ENCODE measurements at regions not wholly inside any gene's neighbourhood (a gene's known extent, or its start where the extent isn't known, plus 50 kb on each side); places are given as distances from the start of the nearest gene placed in this dataset.

DNA sequence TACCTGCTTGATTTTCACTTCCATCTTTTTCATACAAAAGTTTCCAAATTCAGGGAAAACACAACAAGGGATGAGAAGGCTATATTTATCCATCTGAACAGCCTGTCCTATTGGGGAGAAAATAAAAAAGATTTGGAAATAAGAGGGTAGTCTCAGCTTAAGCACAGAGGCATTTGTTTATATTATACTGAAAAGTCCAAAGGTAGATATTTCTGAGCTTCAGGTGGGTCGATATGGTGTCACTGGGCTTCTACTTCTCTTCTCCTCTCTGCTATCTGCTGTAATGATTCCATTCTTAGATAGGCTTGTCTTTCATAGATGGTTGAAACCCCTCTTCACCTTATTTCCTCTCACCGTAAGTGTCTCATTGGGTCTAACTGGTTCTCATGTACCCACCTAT, 337.0 kb downstream of the INSC start:
- TF ChIP-seq EZH2 (conservative IDR thresholded peaks at IDR 0.05; ENCODE audit: low read depth, low read length) (no peak), LCORL (IDR thresholded peaks at IDR 0.05) (no peak), LCORL (CRISPR knock-in tag; IDR thresholded peaks at IDR 0.05) (no peak), ZBTB3 (CRISPR knock-in tag; IDR thresholded peaks at IDR 0.05; ENCODE audit: borderline replicate concordance, low read depth) (no peak), SMARCE1 (IDR thresholded peaks at IDR 0.05; ENCODE audit: borderline replicate concordance) (no peak), NR2C2 (CRISPR knock-in tag; IDR thresholded peaks at IDR 0.05; ENCODE audit: borderline replicate concordance) (no peak), CEBPG (CRISPR knock-in tag; IDR thresholded peaks at IDR 0.05) (no peak), ZNF121 (CRISPR knock-in tag; IDR thresholded peaks at IDR 0.05) (no peak)
- TF ChIP-seq, protein P1, sequence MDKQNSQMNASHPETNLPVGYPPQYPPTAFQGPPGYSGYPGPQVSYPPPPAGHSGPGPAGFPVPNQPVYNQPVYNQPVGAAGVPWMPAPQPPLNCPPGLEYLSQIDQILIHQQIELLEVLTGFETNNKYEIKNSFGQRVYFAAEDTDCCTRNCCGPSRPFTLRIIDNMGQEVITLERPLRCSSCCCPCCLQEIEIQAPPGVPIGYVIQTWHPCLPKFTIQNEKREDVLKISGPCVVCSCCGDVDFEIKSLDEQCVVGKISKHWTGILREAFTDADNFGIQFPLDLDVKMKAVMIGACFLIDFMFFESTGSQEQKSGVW (CRISPR knock-in tag; IDR thresholded peaks at IDR 0.05; ENCODE audit: borderline replicate concordance): no peak
- TF ChIP-seq, protein P2, sequence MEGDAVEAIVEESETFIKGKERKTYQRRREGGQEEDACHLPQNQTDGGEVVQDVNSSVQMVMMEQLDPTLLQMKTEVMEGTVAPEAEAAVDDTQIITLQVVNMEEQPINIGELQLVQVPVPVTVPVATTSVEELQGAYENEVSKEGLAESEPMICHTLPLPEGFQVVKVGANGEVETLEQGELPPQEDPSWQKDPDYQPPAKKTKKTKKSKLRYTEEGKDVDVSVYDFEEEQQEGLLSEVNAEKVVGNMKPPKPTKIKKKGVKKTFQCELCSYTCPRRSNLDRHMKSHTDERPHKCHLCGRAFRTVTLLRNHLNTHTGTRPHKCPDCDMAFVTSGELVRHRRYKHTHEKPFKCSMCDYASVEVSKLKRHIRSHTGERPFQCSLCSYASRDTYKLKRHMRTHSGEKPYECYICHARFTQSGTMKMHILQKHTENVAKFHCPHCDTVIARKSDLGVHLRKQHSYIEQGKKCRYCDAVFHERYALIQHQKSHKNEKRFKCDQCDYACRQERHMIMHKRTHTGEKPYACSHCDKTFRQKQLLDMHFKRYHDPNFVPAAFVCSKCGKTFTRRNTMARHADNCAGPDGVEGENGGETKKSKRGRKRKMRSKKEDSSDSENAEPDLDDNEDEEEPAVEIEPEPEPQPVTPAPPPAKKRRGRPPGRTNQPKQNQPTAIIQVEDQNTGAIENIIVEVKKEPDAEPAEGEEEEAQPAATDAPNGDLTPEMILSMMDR (CRISPR knock-in tag; IDR thresholded peaks at IDR 0.05): no peak
- TF ChIP-seq, protein P3, sequence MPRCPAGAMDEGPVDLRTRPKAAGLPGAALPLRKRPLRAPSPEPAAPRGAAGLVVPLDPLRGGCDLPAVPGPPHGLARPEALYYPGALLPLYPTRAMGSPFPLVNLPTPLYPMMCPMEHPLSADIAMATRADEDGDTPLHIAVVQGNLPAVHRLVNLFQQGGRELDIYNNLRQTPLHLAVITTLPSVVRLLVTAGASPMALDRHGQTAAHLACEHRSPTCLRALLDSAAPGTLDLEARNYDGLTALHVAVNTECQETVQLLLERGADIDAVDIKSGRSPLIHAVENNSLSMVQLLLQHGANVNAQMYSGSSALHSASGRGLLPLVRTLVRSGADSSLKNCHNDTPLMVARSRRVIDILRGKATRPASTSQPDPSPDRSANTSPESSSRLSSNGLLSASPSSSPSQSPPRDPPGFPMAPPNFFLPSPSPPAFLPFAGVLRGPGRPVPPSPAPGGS (CRISPR knock-in tag; IDR thresholded peaks at IDR 0.05): no peak
- TF ChIP-seq, protein P4, sequence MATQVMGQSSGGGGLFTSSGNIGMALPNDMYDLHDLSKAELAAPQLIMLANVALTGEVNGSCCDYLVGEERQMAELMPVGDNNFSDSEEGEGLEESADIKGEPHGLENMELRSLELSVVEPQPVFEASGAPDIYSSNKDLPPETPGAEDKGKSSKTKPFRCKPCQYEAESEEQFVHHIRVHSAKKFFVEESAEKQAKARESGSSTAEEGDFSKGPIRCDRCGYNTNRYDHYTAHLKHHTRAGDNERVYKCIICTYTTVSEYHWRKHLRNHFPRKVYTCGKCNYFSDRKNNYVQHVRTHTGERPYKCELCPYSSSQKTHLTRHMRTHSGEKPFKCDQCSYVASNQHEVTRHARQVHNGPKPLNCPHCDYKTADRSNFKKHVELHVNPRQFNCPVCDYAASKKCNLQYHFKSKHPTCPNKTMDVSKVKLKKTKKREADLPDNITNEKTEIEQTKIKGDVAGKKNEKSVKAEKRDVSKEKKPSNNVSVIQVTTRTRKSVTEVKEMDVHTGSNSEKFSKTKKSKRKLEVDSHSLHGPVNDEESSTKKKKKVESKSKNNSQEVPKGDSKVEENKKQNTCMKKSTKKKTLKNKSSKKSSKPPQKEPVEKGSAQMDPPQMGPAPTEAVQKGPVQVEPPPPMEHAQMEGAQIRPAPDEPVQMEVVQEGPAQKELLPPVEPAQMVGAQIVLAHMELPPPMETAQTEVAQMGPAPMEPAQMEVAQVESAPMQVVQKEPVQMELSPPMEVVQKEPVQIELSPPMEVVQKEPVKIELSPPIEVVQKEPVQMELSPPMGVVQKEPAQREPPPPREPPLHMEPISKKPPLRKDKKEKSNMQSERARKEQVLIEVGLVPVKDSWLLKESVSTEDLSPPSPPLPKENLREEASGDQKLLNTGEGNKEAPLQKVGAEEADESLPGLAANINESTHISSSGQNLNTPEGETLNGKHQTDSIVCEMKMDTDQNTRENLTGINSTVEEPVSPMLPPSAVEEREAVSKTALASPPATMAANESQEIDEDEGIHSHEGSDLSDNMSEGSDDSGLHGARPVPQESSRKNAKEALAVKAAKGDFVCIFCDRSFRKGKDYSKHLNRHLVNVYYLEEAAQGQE (IDR thresholded peaks at IDR 0.05; ENCODE audit: borderline replicate concordance in 1 of 2, low read depth in 1 of 2, low read length in 2 of 2): no peak
